ENCODE measurements at regions not wholly inside any gene's neighbourhood (a gene's known extent, or its start where the extent isn't known, plus 50 kb on each side); places are given as distances from the start of the nearest gene placed in this dataset.

GRCh38 chr2:4066217-4066616 is 362.8 kb downstream of the DCDC2C start:
- TF ChIP-seq ESRRA (IDR thresholded peaks at IDR 0.05; ENCODE audit: borderline replicate concordance, low read length) = no peak
- TF ChIP-seq POLR2A (IDR thresholded peaks at IDR 0.05; ENCODE audit: low read length) = no peak
- no peak for TF ChIP-seq SREBF2 (IDR thresholded peaks at IDR 0.05)
- no peak for TF ChIP-seq ZFP36 (IDR thresholded peaks at IDR 0.05; ENCODE audit: borderline replicate concordance, partially characterized antibody)
- no peak for TF ChIP-seq NPAS2 (CRISPR knock-in tag; IDR thresholded peaks at IDR 0.05; ENCODE audit: borderline replicate concordance)
- no peak for TF ChIP-seq CTCF (IDR thresholded peaks at IDR 0.05)
- no peak for TF ChIP-seq RFX5 (IDR thresholded peaks at IDR 0.05)
